ENCODE measurements at regions not wholly inside any gene's neighbourhood (a gene's known extent, or its start where the extent isn't known, plus 50 kb on each side); places are given as distances from the start of the nearest gene placed in this dataset.
A peak's percentile ranks its signal among the peaks of the same experiment; 100 is the strongest.

- no peaks in the 10 kb centered on the region for H3K36me3 Mint-ChIP-seq (ENCODE audit: low read depth)
- no peak overlapping the region for H3K4me3 Mint-ChIP-seq
- CTCF ChIA-PET, result no interaction called here
- no peaks in the 10 kb centered on the region for H3K4me1 Mint-ChIP-seq (ENCODE audit: low read depth)
- no peak for DNase-seq
- peaks cover 4% of the 10 kb centered on the region for H3K27me3 Mint-ChIP-seq (ENCODE audit: low read depth)
- no peak overlapping the region for H3K27ac Mint-ChIP-seq
- H3K9me3 Mint-ChIP-seq, result peaks cover 2% of the 10 kb centered on the region
- intact Hi-C loops (cut with micrococcal nuclease), result no loop called here
Measured at GRCh38 chr16:47944589-47944988, 211.2 kb downstream of the ABCC12 start.

GRCh38 chr16:47943235-47943634 is 212.6 kb downstream of the ABCC12 start:
- H3K36me3 Mint-ChIP-seq (ENCODE audit: low read depth), result no peaks in the 10 kb centered on the region
- H3K27me3 Mint-ChIP-seq (ENCODE audit: low read depth), result peaks cover 4% of the 10 kb centered on the region
- H3K4me3 Mint-ChIP-seq, result no peak overlapping the region
- H3K4me1 Mint-ChIP-seq (ENCODE audit: low read depth), result no peaks in the 10 kb centered on the region
- DNase-seq, result no peak
- no peak overlapping the region for H3K27ac Mint-ChIP-seq
- H3K9me3 Mint-ChIP-seq, result peaks cover 2% of the 10 kb centered on the region
- intact Hi-C loops (cut with micrococcal nuclease), result no loop called here
- CTCF ChIA-PET, result no interaction called here

GRCh38 chr16:47940466-47940865 is 215.3 kb downstream of the ABCC12 start:
- CTCF ChIA-PET, result no interaction called here
- no peaks in the 10 kb centered on the region for H3K36me3 Mint-ChIP-seq (ENCODE audit: low read depth)

GRCh38 chr16:47939680-47940079 is 216.1 kb downstream of the ABCC12 start:
- no peak overlapping the region for H3K4me3 Mint-ChIP-seq

More at GRCh38 chr16:47940466-47940865, 215.3 kb downstream of the ABCC12 start:
- Mint-ChIP-seq H3K9me3 (peaks cover 3% of the 10 kb centered on the region), H3K27ac (no peak overlapping the region), H3K4me3 (no peak overlapping the region), H3K4me1 (ENCODE audit: low read depth) (no peaks in the 10 kb centered on the region), H3K27me3 (ENCODE audit: low read depth) (peaks cover 4% of the 10 kb centered on the region)
- no peak for DNase-seq
- intact Hi-C loops (cut with micrococcal nuclease), result no loop called here

GRCh38 chr16:47938272-47938671 is 217.5 kb downstream of the ABCC12 start:
- intact Hi-C loops (cut with micrococcal nuclease), result no loop called here
- Mint-ChIP-seq H3K36me3 (ENCODE audit: low read depth) (no peaks in the 10 kb centered on the region), H3K27me3 (ENCODE audit: low read depth) (peaks cover 4% of the 10 kb centered on the region), H3K27ac (no peak overlapping the region), H3K4me1 (ENCODE audit: low read depth) (no peaks in the 10 kb centered on the region), H3K4me3 (no peak overlapping the region), H3K9me3 (peaks cover 7% of the 10 kb centered on the region)
- DNase-seq, result no peak
- CTCF ChIA-PET, result no interaction called here

More at GRCh38 chr16:47939680-47940079, 216.1 kb downstream of the ABCC12 start:
- CTCF ChIA-PET, result no interaction called here
- H3K9me3 Mint-ChIP-seq, result peaks cover 3% of the 10 kb centered on the region
- H3K36me3 Mint-ChIP-seq (ENCODE audit: low read depth), result no peaks in the 10 kb centered on the region
- no peak for DNase-seq
- peaks cover 4% of the 10 kb centered on the region for H3K27me3 Mint-ChIP-seq (ENCODE audit: low read depth)
- intact Hi-C loops (cut with micrococcal nuclease), result no loop called here
- H3K27ac Mint-ChIP-seq, result no peak overlapping the region
- H3K4me1 Mint-ChIP-seq (ENCODE audit: low read depth), result no peaks in the 10 kb centered on the region

- Mint-ChIP-seq H3K4me3 (no peak overlapping the region), H3K36me3 (ENCODE audit: low read depth) (no peaks in the 10 kb centered on the region), H3K27ac (no peak overlapping the region), H3K9me3 (no peaks in the 10 kb centered on the region), H3K4me1 (ENCODE audit: low read depth) (no peaks in the 10 kb centered on the region), H3K27me3 (ENCODE audit: low read depth) (peaks cover 7% of the 10 kb centered on the region)
- peak; percentile 5 for DNase-seq
- CTCF ChIA-PET, result interaction anchor here (0.6 kb wide), 1 partner anchor 787 kb away, joined by 3 read pairs; no protein-coding TSS in a partner anchor
- intact Hi-C loops (cut with micrococcal nuclease), result loop anchor here (5.0 kb wide), 1 partner anchor 786 kb away; the partner anchor contains the start of gene NETO2
Measured at GRCh38 chr16:47928008-47928407, 227.8 kb downstream of the ABCC12 start.

- Mint-ChIP-seq H3K4me3 (no peak overlapping the region), H3K27ac (no peak overlapping the region), H3K9me3 (no peaks in the 10 kb centered on the region), H3K27me3 (ENCODE audit: low read depth) (peaks cover 5% of the 10 kb centered on the region), H3K36me3 (ENCODE audit: low read depth) (no peaks in the 10 kb centered on the region), H3K4me1 (ENCODE audit: low read depth) (no peaks in the 10 kb centered on the region)
- CTCF ChIA-PET, result interaction anchor here (0.6 kb wide), 1 partner anchor 786 kb away, joined by 3 read pairs; no protein-coding TSS in a partner anchor
- DNase-seq, result no peak
- intact Hi-C loops (cut with micrococcal nuclease), result loop anchor here (5.0 kb wide), 1 partner anchor 785 kb away; the partner anchor contains the start of gene NETO2
Measured at GRCh38 chr16:47927330-47927729, 228.5 kb downstream of the ABCC12 start.

GRCh38 chr16:47925811-47926460 is 229.9 kb downstream of the ABCC12 start:
- no peak for DNase-seq
- intact Hi-C loops (cut with micrococcal nuclease), result loop anchor here (5.0 kb wide), 1 partner anchor 784 kb away; the partner anchor contains the start of gene NETO2
- no peak overlapping the region for H3K4me3 Mint-ChIP-seq
- no peaks in the 10 kb centered on the region for H3K9me3 Mint-ChIP-seq
- H3K36me3 Mint-ChIP-seq (ENCODE audit: low read depth), result no peaks in the 10 kb centered on the region
- H3K27ac Mint-ChIP-seq, result no peak overlapping the region
- CTCF ChIA-PET, result no interaction called here
- peaks cover 3% of the 10 kb centered on the region for H3K27me3 Mint-ChIP-seq (ENCODE audit: low read depth)
- no peaks in the 10 kb centered on the region for H3K4me1 Mint-ChIP-seq (ENCODE audit: low read depth)

GRCh38 chr16:47924950-47925349 is 230.8 kb downstream of the ABCC12 start:
- peaks cover 5% of the 10 kb centered on the region for H3K27me3 Mint-ChIP-seq (ENCODE audit: low read depth)
- intact Hi-C loops (cut with micrococcal nuclease), result loop anchor here (5.0 kb wide), 1 partner anchor 783 kb away; the partner anchor contains the start of gene NETO2
- H3K36me3 Mint-ChIP-seq (ENCODE audit: low read depth), result no peaks in the 10 kb centered on the region
- H3K27ac Mint-ChIP-seq, result no peak overlapping the region
- no peaks in the 10 kb centered on the region for H3K9me3 Mint-ChIP-seq
- CTCF ChIA-PET, result no interaction called here
- H3K4me3 Mint-ChIP-seq, result no peak overlapping the region
- no peaks in the 10 kb centered on the region for H3K4me1 Mint-ChIP-seq (ENCODE audit: low read depth)
- DNase-seq, result no peak

- Mint-ChIP-seq H3K27me3 (ENCODE audit: low read depth) (peaks cover 5% of the 10 kb centered on the region), H3K4me3 (no peak overlapping the region), H3K9me3 (no peaks in the 10 kb centered on the region), H3K4me1 (ENCODE audit: low read depth) (no peaks in the 10 kb centered on the region), H3K27ac (no peak overlapping the region), H3K36me3 (ENCODE audit: low read depth) (no peaks in the 10 kb centered on the region)
- intact Hi-C loops (cut with micrococcal nuclease), result no loop called here
- CTCF ChIA-PET, result no interaction called here
- DNase-seq, result no peak
Measured at GRCh38 chr16:47921535-47921934, 234.3 kb downstream of the ABCC12 start.

- H3K4me3 Mint-ChIP-seq, result no peak overlapping the region
- H3K4me1 Mint-ChIP-seq (ENCODE audit: low read depth), result no peaks in the 10 kb centered on the region
- no peaks in the 10 kb centered on the region for H3K9me3 Mint-ChIP-seq
- H3K27ac Mint-ChIP-seq, result no peak overlapping the region
- CTCF ChIA-PET, result interaction anchor here (0.6 kb wide), 1 partner anchor 777 kb away, joined by 4 read pairs; the partner anchor contains the start of gene NETO2
- intact Hi-C loops (cut with micrococcal nuclease), result no loop called here
- DNase-seq, result no peak
- H3K27me3 Mint-ChIP-seq (ENCODE audit: low read depth), result peaks cover 5% of the 10 kb centered on the region
- no peaks in the 10 kb centered on the region for H3K36me3 Mint-ChIP-seq (ENCODE audit: low read depth)
Measured at GRCh38 chr16:47920709-47921108, 235.1 kb downstream of the ABCC12 start.

GRCh38 chr16:47917118-47917517 is 238.7 kb downstream of the ABCC12 start:
- Mint-ChIP-seq H3K36me3 (ENCODE audit: low read depth) (no peaks in the 10 kb centered on the region), H3K4me1 (ENCODE audit: low read depth) (no peaks in the 10 kb centered on the region), H3K4me3 (no peak overlapping the region), H3K27me3 (ENCODE audit: low read depth) (peaks cover 3% of the 10 kb centered on the region), H3K27ac (no peak overlapping the region), H3K9me3 (peaks cover 6% of the 10 kb centered on the region)
- intact Hi-C loops (cut with micrococcal nuclease), result no loop called here
- CTCF ChIA-PET, result interaction anchor here (0.5 to 0.6 kb wide), 2 partner anchors 41 to 186 kb away, joined by 4 to 5 read pairs; no protein-coding TSS in a partner anchor
- DNase-seq, result no peak

GRCh38 chr16:47916266-47916665 is 239.5 kb downstream of the ABCC12 start:
- Mint-ChIP-seq H3K36me3 (ENCODE audit: low read depth) (no peaks in the 10 kb centered on the region), H3K4me1 (ENCODE audit: low read depth) (no peaks in the 10 kb centered on the region)

More at GRCh38 chr16:47916266-47916665, 239.5 kb downstream of the ABCC12 start:
- H3K27ac Mint-ChIP-seq, result no peak overlapping the region
- CTCF ChIA-PET, result no interaction called here
- H3K27me3 Mint-ChIP-seq (ENCODE audit: low read depth), result peaks cover 2% of the 10 kb centered on the region
- H3K9me3 Mint-ChIP-seq, result peaks cover 7% of the 10 kb centered on the region
- H3K4me3 Mint-ChIP-seq, result no peak overlapping the region
- no peak for DNase-seq
- intact Hi-C loops (cut with micrococcal nuclease), result no loop called here
